ENCODE measurements at regions not wholly inside any gene's neighbourhood (a gene's known extent, or its start where the extent isn't known, plus 50 kb on each side); places are given as distances from the start of the nearest gene placed in this dataset.
"Not testable (repeated sequence)": the region's sequence is repeated elsewhere in the genome, so short reads cannot be mapped to it uniquely, and the experiment has no call there.

DNA sequence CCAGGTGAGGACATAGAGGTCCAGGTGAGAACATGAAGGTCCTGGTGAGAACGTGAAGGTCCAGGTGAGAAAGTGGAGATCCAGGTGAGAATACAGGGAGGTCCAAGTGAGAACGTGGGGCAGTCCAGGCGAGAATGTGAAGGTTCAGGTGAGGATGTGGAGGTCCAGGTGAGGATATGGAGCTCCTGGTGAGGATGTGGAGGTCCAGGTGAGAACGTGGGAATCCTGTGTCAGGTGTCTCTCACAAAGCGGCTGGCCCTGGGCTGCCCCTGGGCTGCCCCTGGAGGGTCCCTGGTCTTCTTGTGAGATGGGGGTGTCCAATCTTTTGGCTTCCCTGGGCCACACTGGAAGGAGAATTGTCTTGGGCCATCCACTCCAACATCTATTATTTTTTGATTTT, 133.4 kb downstream of the MRPL36 start:
- no peak for DNase-seq

- no peak for DNase-seq
Observed at GRCh38 chr5:1665803-1666202, 133.8 kb downstream of the MRPL36 start.

- DNase-seq: no peak
Observed at GRCh38 chr5:1665231-1665630, 134.4 kb downstream of the MRPL36 start.

DNA sequence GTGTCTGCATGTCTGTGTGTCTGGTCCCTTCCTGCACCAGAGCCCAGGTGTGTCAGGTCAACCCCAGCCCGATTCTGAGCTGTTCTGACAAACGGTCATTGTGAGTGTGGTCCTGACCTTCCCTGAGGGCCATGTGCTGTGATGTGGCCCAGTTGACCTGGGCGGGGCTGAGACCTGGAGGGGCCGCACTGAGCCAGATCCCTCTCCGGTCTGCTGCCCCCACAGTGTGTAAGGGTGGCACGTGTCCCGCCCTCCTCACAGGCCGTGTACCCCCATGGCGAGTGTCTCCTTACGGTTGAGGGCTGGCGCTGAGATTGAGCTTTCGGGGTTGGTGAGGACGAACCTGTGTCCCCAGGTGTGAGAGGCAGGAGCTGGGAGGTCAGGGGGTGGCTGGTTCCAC, 136.5 kb downstream of the MRPL36 start:
- DNase-seq: no peak

- no peak for DNase-seq
Observed at GRCh38 chr5:1662559-1663085, 137.0 kb downstream of the MRPL36 start.

- no peak for DNase-seq
Observed at GRCh38 chr5:1661831-1662558, 137.6 kb downstream of the MRPL36 start.

DNA sequence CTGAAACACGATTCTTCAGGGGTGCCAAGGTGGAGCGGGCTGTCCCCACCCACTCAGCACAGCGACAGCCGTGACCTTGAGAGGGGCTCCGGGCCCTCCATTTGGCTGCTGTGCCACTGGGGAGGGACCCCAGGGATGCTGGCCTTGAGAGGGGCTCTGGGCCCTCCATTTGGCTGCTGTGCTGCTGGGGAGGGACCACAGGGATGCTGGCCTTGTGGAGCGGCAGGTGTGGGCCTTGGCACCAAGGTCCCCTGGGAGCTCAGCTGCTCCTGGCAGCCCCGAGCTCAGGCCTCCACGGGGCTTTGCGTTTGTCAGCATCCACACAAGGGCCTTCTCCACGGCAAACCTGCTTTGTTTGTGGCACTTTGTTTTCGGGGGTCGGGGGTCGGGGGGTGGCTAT, 137.6 kb upstream of the LPCAT1 start:
- no peak for DNase-seq

- no peak for DNase-seq
Observed at GRCh38 chr5:1660511-1660910, 136.8 kb upstream of the LPCAT1 start.

- DNase-seq: no peak
Observed at GRCh38 chr5:1660001-1660400, 136.2 kb upstream of the LPCAT1 start.

- DNase-seq: no peak
Observed at GRCh38 chr5:1659100-1659981, 135.6 kb upstream of the LPCAT1 start.

DNA sequence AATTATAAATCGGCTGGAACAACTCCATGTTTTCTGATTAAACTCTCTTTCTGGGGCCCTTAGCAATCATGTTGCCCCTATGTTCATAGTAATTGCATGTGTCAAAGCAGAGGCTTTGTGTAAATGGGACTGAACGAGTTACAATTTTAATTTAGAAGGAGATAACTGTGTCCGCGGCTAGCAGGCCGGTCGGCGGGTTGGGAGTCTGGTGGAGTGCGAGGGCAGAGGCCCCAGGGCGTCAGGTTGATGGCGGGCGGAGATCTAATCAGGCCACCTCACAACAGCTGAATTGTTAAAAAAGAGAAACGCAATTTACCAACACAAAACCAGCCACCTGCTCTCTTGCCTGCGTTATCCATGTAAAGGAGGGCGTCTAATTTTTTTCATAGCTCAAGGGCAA, 134.9 kb upstream of the LPCAT1 start:
- no peak for DNase-seq

GRCh38 chr5:1657161-1657741, 133.5 kb upstream of the LPCAT1 start:
- DNase-seq: no peak

- DNase-seq: no peak
Observed at GRCh38 chr5:1656271-1656975, 132.7 kb upstream of the LPCAT1 start.

GRCh38 chr5:1655496-1656270, 131.9 kb upstream of the LPCAT1 start:
- no peak for DNase-seq

DNA sequence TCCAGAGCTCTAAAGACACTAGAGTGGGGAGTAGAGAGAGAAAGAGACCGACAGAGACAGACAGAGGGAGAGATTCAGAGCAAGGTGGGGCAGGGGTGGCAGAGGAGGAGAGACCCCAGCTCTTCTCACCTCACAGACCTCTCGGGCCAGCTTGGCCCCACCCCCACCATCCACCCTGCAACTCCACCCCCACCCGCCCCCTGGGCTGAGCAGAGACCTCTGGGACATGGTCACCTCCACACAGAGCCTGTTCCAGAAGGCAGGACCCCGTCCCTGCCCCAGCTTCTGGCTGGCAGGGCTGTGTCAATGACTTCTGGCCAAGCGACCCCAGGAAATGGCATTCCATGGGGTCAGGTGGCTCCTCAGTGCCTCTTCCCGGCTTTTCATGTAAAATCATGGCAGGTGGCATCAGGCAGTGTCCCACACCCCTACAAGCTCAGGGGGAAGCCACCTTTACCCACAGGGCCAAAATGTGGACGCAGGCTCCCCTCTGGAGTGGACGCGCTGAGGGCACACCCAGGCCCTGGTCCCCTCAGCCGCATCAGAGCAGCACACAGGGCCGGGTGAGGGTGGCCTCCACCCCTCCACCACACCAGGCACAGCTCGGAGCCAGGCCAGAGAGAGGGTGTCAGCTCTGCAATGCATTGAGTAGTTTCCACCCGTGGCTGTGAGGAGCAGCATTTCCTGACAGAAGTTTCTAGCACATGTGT, 131.2 kb upstream of the LPCAT1 start:
- no peak for DNase-seq

- DNase-seq: not testable (repeated sequence)
Observed at GRCh38 chr5:1653698-1654651, 130.2 kb upstream of the LPCAT1 start.

GRCh38 chr5:1652873-1653697, 129.3 kb upstream of the LPCAT1 start:
- DNase-seq: peak; percentile 68

GRCh38 chr5:1651971-1652872, 128.5 kb upstream of the LPCAT1 start:
- no peak for DNase-seq

All from MV-4-11 (cell line).